DOHH2 (cell line): ENCODE measurements at regions not wholly inside any gene's neighbourhood (a gene's known extent, or its start where the extent isn't known, plus 50 kb on each side); places are given as distances from the start of the nearest gene placed in this dataset.

Experiments used
- H3F3A ChIP-seq: fragments of 200-600 bp; sonication (generic), shearing (Covaris generic); 2 replicates; pipeline ENCODE4 v1.6.0; 2016; ENCODE audit warnings: antibody characterized with exemption, mild to moderate bottlenecking; ENCODE audit not compliant: control insufficient read depth, insufficient read depth
- H3K27ac ChIP-seq: fragments of 200-600 bp; sonication (generic); 2 replicates; pipeline ENCODE4 v1.5.1; 2014; ENCODE audit warnings: low read depth, mild to moderate bottlenecking, low read length, moderate library complexity
- H3K27me3 ChIP-seq: fragments of 200-600 bp; sonication (generic); 2 replicates; pipeline ENCODE4 v1.6.1; 2014; ENCODE audit warnings: mild to moderate bottlenecking, low read length, mixed read lengths; ENCODE audit not compliant: control insufficient read depth
- H3K36me3 ChIP-seq: fragments of 200-600 bp; sonication (generic); 2 replicates; pipeline ENCODE4 v1.6.1; 2014; ENCODE audit warnings: mild to moderate bottlenecking, low read length, moderate library complexity, mixed read lengths; ENCODE audit not compliant: control insufficient read depth
- H3K4me1 ChIP-seq: fragments of 200-600 bp; sonication (generic); 2 replicates; pipeline ENCODE4 v1.6.1; 2014; ENCODE audit warnings: mild to moderate bottlenecking, low read length, mixed read lengths; ENCODE audit not compliant: control insufficient read depth
- H3K4me2 ChIP-seq: fragments of 200-600 bp; sonication (generic); 2 replicates; pipeline ENCODE4 v1.6.0; 2014; ENCODE audit warnings: mild to moderate bottlenecking, low read length, moderate library complexity
- H3K4me3 ChIP-seq: fragments of 200-600 bp; sonication (generic); 2 replicates; pipeline ENCODE4 v1.5.1; 2014; ENCODE audit warnings: mild to moderate bottlenecking, low read length, mixed read lengths
- H3K79me2 ChIP-seq: fragments of 200-600 bp; sonication (generic); 2 replicates; pipeline ENCODE4 v1.6.1; 2014; ENCODE audit warnings: mild to moderate bottlenecking, low read length, mixed read lengths; ENCODE audit not compliant: control insufficient read depth
- H3K9me2 ChIP-seq: fragments of 200-600 bp; sonication (generic); replicated peaks from 2 replicates; pipeline ENCODE4 v1.6.1; 2014; ENCODE audit warnings: mild to moderate bottlenecking, low read length, mixed read lengths; ENCODE audit not compliant: control insufficient read depth
- H3K9me3 ChIP-seq: fragments of 200-600 bp; sonication (generic); 2 replicates; pipeline ENCODE4 v1.6.1; 2014; ENCODE audit warnings: antibody characterized with exemption, low read length, mixed read lengths; ENCODE audit not compliant: control insufficient read depth, insufficient read depth
- H4K20me1 ChIP-seq: fragments of 200-600 bp; sonication (generic); 2 replicates; pipeline ENCODE4 v1.6.0; 2014; ENCODE audit warnings: low read depth, mild to moderate bottlenecking, antibody characterized with exemption, low read length, moderate library complexity; ENCODE audit not compliant: control insufficient read depth, insufficient read depth
- CTCF ChIP-seq: fragments of 200-600 bp; sonication (generic); IDR thresholded peaks from one replicate; pipeline ENCODE4 v1.5.1; 2014; ENCODE audit warnings: antibody characterized with exemption, mild to moderate bottlenecking, low read depth, low read length; ENCODE audit not compliant: poor library complexity, severe bottlenecking
- EZH2phosphoT487 ChIP-seq: fragments of 200-600 bp; sonication (generic); IDR thresholded peaks from 2 replicates; pipeline ENCODE4 v1.6.1; 2017; ENCODE audit warnings: borderline replicate concordance, mild to moderate bottlenecking, antibody characterized with exemption, low read length, moderate library complexity, mixed read lengths

- Histone ChIP-seq H3K9me2 (no peaks in the 10 kb centered on the region), H3K4me2 (peak overlapping the region; percentile 88), H3K79me2 (no peaks in the 10 kb centered on the region), H3K27me3 (peaks cover 53% of the 10 kb centered on the region), H3K9me3 (no peaks in the 10 kb centered on the region), H4K20me1 (peaks cover 4% of the 10 kb centered on the region), H3K36me3 (no peaks in the 10 kb centered on the region), H3K4me3 (peak overlapping the region; percentile 72), H3K4me1 (peaks cover 76% of the 10 kb centered on the region), H3F3A (peaks cover 22% of the 10 kb centered on the region), H3K27ac (peak overlapping the region; percentile 92)
- no peak for TF ChIP-seq CTCF
- no peak for TF ChIP-seq EZH2phosphoT487
These were observed 60.4 kb upstream of the SNX9 start for GRCh38 chr6:157762636-157763035.

GRCh38 chr6:157763129-157763903 is 59.7 kb upstream of the SNX9 start:
- Histone ChIP-seq H3F3A (peaks cover 24% of the 10 kb centered on the region), H3K4me1 (peaks cover 83% of the 10 kb centered on the region), H3K4me2 (peak overlapping the region; percentile 88), H3K9me2 (no peaks in the 10 kb centered on the region), H3K27ac (peak overlapping the region; percentile 92), H3K4me3 (peak overlapping the region; percentile 72), H3K79me2 (no peaks in the 10 kb centered on the region), H3K36me3 (no peaks in the 10 kb centered on the region), H4K20me1 (peaks cover 4% of the 10 kb centered on the region), H3K9me3 (no peaks in the 10 kb centered on the region), H3K27me3 (peaks cover 49% of the 10 kb centered on the region)
- TF ChIP-seq EZH2phosphoT487 (no peak), CTCF (no peak)

DNA sequence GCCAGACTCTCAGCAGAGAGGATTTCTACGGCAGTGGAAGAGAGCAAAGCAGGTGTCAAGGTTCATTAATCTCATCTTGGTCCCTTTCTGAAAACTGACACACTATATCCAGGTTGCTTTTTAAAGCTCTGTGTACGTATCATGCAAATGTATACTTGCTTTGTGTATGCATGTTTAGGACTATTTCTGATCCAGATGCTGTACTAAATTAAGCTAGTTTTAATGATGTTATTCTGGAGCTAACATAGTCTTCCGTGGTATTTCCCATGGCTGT is 59.2 kb upstream of the SNX9 start:
- Histone ChIP-seq H3K9me2 (no peaks in the 10 kb centered on the region), H3K9me3 (no peaks in the 10 kb centered on the region), H3K27me3 (peaks cover 44% of the 10 kb centered on the region), H3F3A (peaks cover 24% of the 10 kb centered on the region), H3K79me2 (no peaks in the 10 kb centered on the region), H3K27ac (peak overlapping the region; percentile 92), H3K4me1 (peaks cover 88% of the 10 kb centered on the region), H3K4me2 (peak overlapping the region; percentile 88), H3K4me3 (peak overlapping the region; percentile 72), H4K20me1 (peaks cover 4% of the 10 kb centered on the region), H3K36me3 (no peaks in the 10 kb centered on the region)
- TF ChIP-seq CTCF = no peak
- no peak for TF ChIP-seq EZH2phosphoT487
